GM12878 (cell line): ENCODE measurements at regions not wholly inside any gene's neighbourhood (a gene's known extent, or its start where the extent isn't known, plus 50 kb on each side); places are given as distances from the start of the nearest gene placed in this dataset.

Experiments
- EP300 ChIP-seq, 2 experiments: fragments of 150-350 bp in 1 of 2; IDR thresholded peaks; 2 replicates each; pipeline ENCODE4 v1.6.1; 2011 to 2012; ENCODE audit warnings: low read depth in 2 of 2, low read length in 2 of 2, borderline replicate concordance in 1 of 2, improper control_type of control experiment in 1 of 2, inconsistent platforms in 1 of 2; ENCODE audit not compliant: control insufficient read depth in 1 of 2
- MXI1 ChIP-seq: fragments of 150-350 bp; IDR thresholded peaks from 2 replicates; pipeline ENCODE4 v1.6.1; 2011; ENCODE audit warnings: low read depth, mild to moderate bottlenecking, inconsistent platforms, low read length, improper control_type of control experiment
- NFYA ChIP-seq: IDR thresholded peaks from 2 replicates; pipeline ENCODE4 v1.6.1; 2011; ENCODE audit warnings: low read depth, mild to moderate bottlenecking, low read length, improper control_type of control experiment, borderline replicate concordance
- POLR2A ChIP-seq: IDR thresholded peaks from 2 replicates; pipeline ENCODE4 v1.6.1; 2011; ENCODE audit warnings: low read depth, mild to moderate bottlenecking, low read length
- POLR2AphosphoS5 ChIP-seq: IDR thresholded peaks from 2 replicates; pipeline ENCODE4 v1.6.1; 2011; ENCODE audit warnings: mild to moderate bottlenecking, low read length, inconsistent platforms

DNA sequence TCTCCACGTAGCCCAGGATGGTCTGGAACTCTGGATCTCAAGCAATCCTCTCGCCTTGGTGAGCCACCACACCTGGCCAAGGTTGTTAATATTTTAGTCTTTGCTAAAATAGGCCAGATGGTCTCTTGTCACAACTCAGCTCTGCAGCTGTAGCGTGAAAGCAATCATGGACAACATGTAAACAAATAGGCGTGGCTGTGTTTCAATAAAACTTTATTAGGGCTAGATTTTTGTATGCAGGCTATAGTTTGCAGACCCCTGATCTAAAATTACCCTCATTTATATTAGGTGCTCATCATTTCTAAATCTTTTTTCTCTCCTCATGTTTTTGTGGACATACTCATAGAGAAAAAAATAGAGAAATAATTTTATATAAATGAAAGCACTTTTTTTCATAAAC is 72.1 kb upstream of the SLC28A3 start:
- TF ChIP-seq MXI1, result no peak
- TF ChIP-seq EP300 (IDR thresholded peaks at IDR 0.05; ENCODE audit: borderline replicate concordance in 1 of 2, control insufficient read depth in 1 of 2, low read depth in 2 of 2, low read length in 2 of 2), result no peak
- TF ChIP-seq POLR2AphosphoS5, result no peak
- TF ChIP-seq NFYA, result no peak
- TF ChIP-seq POLR2A, result no peak
